ENCODE measurements at regions not wholly inside any gene's neighbourhood (a gene's known extent, or its start where the extent isn't known, plus 50 kb on each side); places are given as distances from the start of the nearest gene placed in this dataset.

DNA sequence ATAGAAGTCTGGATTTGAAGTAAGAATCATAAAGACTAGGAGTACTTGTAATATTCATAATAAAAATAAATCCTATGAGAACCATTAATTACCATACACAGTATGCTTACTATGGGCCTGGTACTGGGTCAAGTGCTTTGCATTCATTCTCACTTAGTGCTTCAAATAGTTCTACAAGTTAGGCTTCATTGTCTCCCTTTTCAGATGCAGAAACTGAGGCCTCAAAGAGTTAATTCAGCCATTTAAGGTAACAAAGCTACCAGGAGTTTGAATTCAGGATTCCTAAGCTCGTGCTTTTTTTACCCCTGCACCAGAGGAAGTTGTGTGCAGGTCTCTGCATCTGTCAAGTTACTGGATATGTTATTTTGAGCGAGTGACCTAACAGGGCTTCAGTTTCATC lies 1098.4 kb upstream of the EEF2KMT start:
- DNase-seq (no peak), ATAC-seq (ENCODE audit: low FRiP score in 2 of 2) (no peak)
- no peak overlapping the region for H3K27ac ChIP-seq
- TF ChIP-seq, protein P1, sequence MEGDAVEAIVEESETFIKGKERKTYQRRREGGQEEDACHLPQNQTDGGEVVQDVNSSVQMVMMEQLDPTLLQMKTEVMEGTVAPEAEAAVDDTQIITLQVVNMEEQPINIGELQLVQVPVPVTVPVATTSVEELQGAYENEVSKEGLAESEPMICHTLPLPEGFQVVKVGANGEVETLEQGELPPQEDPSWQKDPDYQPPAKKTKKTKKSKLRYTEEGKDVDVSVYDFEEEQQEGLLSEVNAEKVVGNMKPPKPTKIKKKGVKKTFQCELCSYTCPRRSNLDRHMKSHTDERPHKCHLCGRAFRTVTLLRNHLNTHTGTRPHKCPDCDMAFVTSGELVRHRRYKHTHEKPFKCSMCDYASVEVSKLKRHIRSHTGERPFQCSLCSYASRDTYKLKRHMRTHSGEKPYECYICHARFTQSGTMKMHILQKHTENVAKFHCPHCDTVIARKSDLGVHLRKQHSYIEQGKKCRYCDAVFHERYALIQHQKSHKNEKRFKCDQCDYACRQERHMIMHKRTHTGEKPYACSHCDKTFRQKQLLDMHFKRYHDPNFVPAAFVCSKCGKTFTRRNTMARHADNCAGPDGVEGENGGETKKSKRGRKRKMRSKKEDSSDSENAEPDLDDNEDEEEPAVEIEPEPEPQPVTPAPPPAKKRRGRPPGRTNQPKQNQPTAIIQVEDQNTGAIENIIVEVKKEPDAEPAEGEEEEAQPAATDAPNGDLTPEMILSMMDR (IDR thresholded peaks at IDR 0.05), result no peak
- no peak for TF ChIP-seq EP300 (IDR thresholded peaks at IDR 0.05)
- TF ChIP-seq POLR2AphosphoS5 (IDR thresholded peaks at IDR 0.05), result no peak
- H3K4me1 ChIP-seq, result no peaks in the 10 kb centered on the region
- WGBS, 2 donors, result 19 to 32% methylated on average over 2 of the region's 2 CpGs
- H3K27me3 ChIP-seq, result no peaks in the 10 kb centered on the region
- H3K36me3 ChIP-seq, result no peaks in the 10 kb centered on the region
- no peak overlapping the region for H3K4me3 ChIP-seq
- H3K9me3 ChIP-seq, result no peaks in the 10 kb centered on the region

DNA sequence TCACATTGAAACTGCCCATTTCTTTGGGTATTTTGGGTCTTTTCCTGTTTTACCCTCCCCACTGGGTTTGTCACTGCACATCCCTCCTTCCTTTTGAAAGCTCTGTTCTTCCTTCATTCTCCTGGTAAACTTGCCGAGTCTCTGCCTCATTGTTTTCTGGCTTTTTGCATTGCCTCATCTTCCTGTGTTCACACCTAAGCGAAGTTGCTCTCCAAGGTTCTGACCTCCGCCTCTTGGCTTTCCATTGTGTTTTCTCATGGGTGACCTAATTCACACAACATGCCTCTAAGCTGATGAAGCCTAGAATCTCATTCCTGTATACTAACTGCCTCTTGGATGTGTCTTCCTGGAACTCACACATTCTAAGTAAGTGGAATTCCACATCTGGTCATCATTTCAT lies 1096.1 kb upstream of the EEF2KMT start:
- Histone ChIP-seq H3K27ac (no peak overlapping the region), H3K27me3 (no peaks in the 10 kb centered on the region), H3K4me1 (no peaks in the 10 kb centered on the region), H3K9me3 (no peaks in the 10 kb centered on the region), H3K36me3 (no peaks in the 10 kb centered on the region), H3K4me3 (no peak overlapping the region)
- TF ChIP-seq POLR2AphosphoS5 (IDR thresholded peaks at IDR 0.05) (no peak), POLR2A (IDR thresholded peaks at IDR 0.05) (no peak), EP300 (IDR thresholded peaks at IDR 0.05) (no peak)
- TF ChIP-seq, protein P1 (IDR thresholded peaks at IDR 0.05), result no peak
- WGBS, 2 donors, result 15 to 22% methylated on average over 3 of the region's 3 CpGs
- DNase-seq (no peak), ATAC-seq (ENCODE audit: low FRiP score in 2 of 2) (no peak)

DNA sequence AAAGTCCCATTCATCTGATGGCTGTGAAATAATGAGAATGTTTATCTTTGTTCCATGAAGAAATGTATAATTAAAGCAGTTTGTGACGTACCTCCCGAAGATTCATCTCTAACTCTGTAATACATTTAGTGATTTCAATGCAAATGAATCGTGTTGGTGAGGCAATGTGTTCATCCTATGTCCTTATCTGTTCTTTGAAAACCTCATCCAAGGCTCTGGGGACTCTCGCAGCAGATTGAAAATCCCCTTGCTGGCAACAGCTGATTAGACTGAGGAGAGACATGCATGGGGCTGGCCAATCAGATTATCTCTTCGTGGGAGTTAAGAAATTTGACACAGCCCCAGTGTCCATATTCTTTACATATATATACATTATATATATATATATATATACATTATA lies 1095.4 kb upstream of the EEF2KMT start:
- no peaks in the 10 kb centered on the region for H3K36me3 ChIP-seq
- no peaks in the 10 kb centered on the region for H3K9me3 ChIP-seq
- H3K4me1 ChIP-seq, result no peaks in the 10 kb centered on the region
- no peak for ATAC-seq (ENCODE audit: low FRiP score in 2 of 2)
- TF ChIP-seq, protein P1 (IDR thresholded peaks at IDR 0.05), result no peak
- TF ChIP-seq EP300 (IDR thresholded peaks at IDR 0.05), result no peak
- TF ChIP-seq POLR2A (IDR thresholded peaks at IDR 0.05), result no peak
- TF ChIP-seq POLR2AphosphoS5 (IDR thresholded peaks at IDR 0.05), result no peak
- DNase-seq, result no peak
- H3K27me3 ChIP-seq, result no peaks in the 10 kb centered on the region
- H3K27ac ChIP-seq, result no peak overlapping the region
- WGBS, 2 donors, result 78 to 82% methylated on average over 5 of the region's 5 CpGs
- H3K4me3 ChIP-seq, result no peak overlapping the region

DNA sequence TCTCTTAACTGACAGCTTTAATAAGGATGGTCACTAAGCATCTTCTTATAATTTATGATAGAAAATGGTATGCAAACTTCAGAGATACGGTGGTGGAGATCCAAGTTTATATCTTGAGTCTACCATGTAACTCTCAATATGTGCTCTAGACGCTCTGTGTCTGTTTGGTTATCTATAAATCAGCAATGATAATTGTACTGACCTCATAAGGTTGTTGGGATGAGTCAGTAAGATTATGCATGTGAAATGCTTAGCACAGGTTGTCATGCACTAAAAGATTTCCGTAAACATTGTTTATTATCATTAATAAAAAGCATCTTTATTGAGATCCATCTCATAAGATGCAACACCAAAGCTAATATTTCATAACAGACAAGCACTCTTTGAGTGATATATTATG lies 1094.9 kb upstream of the EEF2KMT start:
- TF ChIP-seq EP300 (IDR thresholded peaks at IDR 0.05), result no peak
- TF ChIP-seq POLR2AphosphoS5 (IDR thresholded peaks at IDR 0.05), result no peak
- TF ChIP-seq POLR2A (IDR thresholded peaks at IDR 0.05), result no peak
- TF ChIP-seq, protein P1 (IDR thresholded peaks at IDR 0.05), result no peak
- H3K36me3 ChIP-seq, result no peaks in the 10 kb centered on the region
- no peaks in the 10 kb centered on the region for H3K4me1 ChIP-seq
- no peak overlapping the region for H3K27ac ChIP-seq
- H3K9me3 ChIP-seq, result no peaks in the 10 kb centered on the region
- DNase-seq (no peak), ATAC-seq (ENCODE audit: low FRiP score in 2 of 2) (no peak)
- H3K27me3 ChIP-seq, result no peaks in the 10 kb centered on the region
- 76 to 84% methylated on average over 3 of the region's 3 CpGs for WGBS, 2 donors
- H3K4me3 ChIP-seq, result no peak overlapping the region

DNA sequence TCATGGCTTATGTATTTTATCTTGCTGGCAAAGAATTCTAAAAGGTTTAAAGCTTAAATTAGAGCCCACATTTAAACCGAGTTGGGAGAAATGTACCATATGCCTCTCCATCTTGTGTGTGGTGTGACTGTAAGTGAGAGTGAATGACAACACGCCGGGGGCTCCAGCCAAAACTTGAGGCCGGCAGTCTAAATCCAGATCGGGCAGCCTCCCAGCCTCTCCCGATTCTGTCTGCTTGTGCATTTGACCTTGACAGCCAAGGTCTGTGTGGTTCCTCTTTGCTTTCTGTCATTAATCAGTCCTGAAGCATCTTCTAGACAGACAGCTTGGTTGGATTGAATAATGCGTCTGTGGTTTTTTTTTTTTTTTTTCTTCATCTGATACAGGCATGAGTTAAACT lies 1093.2 kb upstream of the EEF2KMT start:
- H3K27me3 ChIP-seq, result no peaks in the 10 kb centered on the region
- TF ChIP-seq, protein P1 (IDR thresholded peaks at IDR 0.05), result no peak
- H3K9me3 ChIP-seq, result no peaks in the 10 kb centered on the region
- no peak overlapping the region for H3K4me3 ChIP-seq
- no peaks in the 10 kb centered on the region for H3K36me3 ChIP-seq
- ATAC-seq (ENCODE audit: low FRiP score in 2 of 2), result no peak
- no peaks in the 10 kb centered on the region for H3K4me1 ChIP-seq
- WGBS, 2 donors, result 82 to 88% methylated on average over 7 of the region's 7 CpGs
- no peak overlapping the region for H3K27ac ChIP-seq
- no peak for DNase-seq
